Activated naive CD4-positive, alpha-beta T cell treated with Interleukin-2 at 50 U/mL for 16 hours (primary cell): ENCODE measurements at regions not wholly inside any gene's neighbourhood (a gene's known extent, or its start where the extent isn't known, plus 50 kb on each side); places are given as distances from the start of the nearest gene placed in this dataset.
"Not testable (repeated sequence)": the region's sequence is repeated elsewhere in the genome, so short reads cannot be mapped to it uniquely, and the experiment has no call there.

Experiments used
- DNase-seq: peaks from one replicate; pipeline ENCODE4 v3.0.0-alpha.2; 2020

DNA sequence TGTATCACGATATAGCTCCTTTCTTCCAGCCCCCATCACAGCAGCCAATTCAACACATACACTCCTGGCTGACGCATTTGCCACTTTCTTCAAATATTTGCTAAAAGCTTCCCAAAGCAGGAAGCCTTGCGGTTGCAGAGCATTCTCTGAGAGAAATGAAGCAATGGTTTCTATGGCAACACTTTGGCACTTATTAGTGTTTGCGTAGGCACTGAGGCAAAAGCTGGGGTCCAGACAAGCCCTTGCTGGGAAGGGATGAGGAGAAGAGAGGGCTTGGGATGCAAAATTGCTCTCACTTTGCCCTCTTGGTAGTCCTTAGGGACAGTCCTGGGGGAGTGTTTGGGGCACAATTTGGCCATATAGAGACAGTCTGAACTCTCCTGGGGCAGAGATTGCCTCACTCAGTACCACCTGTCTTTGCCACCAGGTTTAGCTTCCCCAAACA lies 55.0 kb upstream of the PAK3 start:
- DNase-seq: no peak

GRCh38 chrX:111040377-111041017 lies 55.5 kb upstream of the PAK3 start:
- no peak for DNase-seq

DNA sequence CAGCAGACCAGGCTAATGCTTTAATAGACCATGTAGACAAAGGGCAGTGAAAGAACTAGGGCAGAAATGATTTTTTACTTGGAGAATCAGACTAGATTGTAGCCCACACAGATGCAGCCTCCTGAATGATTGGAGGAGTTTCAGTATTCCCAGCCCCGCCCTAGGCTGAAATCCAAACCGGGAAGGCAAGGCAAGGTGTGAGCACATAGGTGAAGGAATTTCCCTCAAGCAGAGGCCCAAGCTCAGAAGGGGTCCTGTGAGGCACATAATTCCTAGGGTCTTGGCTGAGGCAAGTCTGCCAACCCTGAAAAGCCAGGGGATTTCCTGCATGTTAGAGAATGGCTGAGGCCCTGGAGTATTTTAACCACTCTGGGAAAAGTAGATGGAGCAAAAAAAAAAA lies 56.4 kb upstream of the PAK3 start:
- no peak for DNase-seq

DNA sequence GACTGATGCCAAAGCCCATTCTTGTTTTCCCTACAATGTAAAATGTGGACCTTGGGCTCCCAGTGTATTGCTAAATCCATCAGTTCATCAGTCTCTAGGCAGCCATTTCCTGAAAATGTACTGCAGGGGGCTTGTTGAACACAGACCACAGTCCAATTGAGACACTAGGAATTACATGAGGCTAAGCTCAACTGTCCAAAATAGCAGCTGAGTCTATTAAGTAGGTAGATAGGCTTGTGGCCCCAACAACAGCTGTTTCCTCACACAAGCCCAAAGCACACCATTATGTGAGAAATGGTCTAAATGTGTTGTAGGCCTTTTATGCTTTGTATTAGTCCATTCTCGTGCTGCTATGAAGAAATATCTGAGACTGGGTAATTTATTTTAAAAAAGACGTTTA lies 60.0 kb upstream of the PAK3 start:
- DNase-seq: no peak

DNA sequence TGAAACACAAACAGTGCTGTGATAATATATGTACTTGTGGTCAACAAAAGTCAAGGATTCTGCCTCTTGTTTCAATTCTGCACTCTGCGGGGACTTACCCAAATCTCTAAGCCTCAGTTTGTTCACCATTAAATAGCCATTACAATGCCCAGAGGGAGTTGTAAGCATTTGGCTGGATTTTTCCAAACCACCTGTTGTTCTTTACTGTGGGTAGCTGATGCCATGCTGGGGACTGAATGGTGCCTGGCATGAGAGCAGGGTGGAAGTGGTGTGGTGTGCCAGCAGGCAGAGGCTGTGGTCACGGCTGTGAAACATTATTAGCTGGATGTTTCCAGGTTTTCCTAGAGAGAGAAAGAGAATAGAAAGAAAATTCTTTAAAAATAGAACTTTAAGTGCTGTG lies 60.7 kb upstream of the PAK3 start:
- no peak for DNase-seq

DNA sequence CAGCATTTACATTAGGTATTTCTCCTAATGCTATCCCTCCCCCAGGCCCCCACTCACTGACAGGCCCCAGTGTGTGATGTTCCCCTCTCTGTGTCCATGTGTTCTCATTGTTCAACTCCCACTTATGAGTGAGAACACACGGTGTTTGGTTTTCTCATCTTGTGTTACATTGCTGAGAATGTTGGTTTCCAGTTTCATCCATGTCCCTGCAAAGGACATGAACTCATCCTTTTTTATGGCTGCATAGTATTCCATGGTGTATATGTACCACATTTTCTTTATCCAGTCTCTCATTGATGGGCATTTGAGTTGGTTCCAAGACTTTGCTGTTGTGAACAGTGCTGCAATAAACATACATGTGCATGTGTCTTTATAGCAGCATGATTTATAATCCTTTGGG lies 73.0 kb upstream of the PAK3 start:
- DNase-seq: not testable (repeated sequence)

DNA sequence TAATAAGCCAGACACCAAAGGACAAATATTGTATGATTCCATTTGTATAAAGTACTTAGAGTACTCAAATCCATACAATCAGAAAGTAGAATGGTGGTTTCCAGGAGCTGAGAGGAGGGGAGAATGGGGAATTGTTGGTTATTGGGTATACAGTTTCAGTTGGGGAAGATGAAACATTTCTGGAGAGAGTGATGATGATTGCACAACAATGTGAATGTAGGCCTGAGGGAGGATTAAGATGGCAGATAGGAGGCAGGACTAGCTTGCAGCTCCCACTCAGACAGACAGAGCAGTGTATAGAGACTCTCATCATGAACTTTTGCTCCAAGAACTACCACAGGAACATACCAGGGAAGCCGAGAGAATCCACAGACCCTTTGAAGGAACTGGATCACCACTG lies 75.7 kb upstream of the PAK3 start:
- DNase-seq: no peak

DNA sequence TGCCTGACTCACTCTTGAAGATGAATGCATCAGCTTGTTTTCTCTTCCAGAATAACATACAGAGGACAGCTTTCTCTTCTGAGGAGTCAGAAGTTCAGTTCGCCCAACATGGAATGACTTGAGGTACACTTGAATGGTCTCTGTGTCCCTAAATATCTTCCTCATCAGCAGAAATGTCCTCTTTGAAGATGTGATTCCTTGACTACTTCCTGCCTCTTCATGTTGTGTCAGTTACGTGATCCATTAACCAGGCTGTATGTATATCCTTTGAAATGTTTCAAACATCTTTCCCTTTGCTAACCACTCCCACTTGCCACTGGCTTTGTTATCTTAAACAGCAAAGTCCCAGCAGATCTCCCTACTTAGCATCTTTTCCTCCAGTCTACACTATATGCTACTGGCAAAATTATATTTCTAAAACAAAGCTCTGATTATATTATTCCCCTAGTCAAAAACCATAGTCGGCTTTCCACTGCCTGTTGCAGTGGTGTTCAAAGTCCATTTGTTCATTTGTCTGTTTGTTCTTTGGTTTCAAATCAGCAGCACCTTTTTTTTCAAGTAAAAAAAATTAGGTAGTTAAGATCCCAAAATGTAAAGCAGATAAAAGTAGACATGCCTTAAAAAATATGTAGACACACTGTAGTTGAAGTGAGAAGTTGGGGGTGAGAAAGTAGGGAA lies 82.1 kb upstream of the PAK3 start:
- no peak for DNase-seq

GRCh38 chrX:111010111-111010510 lies 85.9 kb upstream of the PAK3 start:
- DNase-seq: no peak

- DNase-seq: no peak
These were observed 86.7 kb upstream of the PAK3 start for GRCh38 chrX:111009256-111009655.

DNA sequence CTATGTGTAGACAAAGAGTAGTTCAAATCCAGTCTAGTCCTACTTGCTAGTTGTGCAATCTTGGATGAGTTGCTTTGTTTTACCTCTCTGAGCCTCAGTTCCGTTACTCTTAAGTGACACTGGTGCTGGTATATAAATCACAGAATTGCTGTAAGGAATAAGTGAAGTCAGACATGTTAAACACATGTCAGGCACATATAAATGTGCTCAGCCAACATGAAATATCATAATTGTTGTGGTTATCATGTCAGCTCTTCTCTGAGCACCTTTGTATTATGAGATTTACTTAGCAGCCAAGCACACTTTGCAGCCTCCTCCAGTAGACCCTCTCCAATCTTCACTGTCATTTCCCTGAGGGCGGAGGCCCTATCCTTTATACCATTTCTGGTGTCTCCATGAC lies 87.9 kb upstream of the PAK3 start:
- no peak for DNase-seq

DNA sequence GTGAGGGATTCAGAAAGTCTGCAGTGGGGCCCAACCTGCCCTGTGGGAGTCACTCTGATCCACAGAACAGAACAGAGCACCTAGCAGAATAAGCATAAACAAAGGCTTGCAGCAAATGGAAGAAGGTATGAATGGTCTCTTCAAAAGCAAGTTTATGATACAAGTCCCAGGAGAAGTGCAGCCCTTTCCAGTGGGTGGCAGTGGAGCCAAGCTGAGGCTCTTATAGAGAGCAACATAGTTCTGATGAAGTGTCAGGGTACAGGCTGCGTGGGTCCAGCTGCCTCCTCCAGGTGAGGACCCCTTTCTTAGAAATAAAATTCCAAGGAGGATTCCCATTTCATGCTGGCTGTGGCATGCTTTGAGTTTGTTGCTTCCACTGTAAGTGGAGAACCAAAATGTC lies 88.8 kb upstream of the PAK3 start:
- no peak for DNase-seq

GRCh38 chrX:111006116-111006515 lies 89.9 kb upstream of the PAK3 start:
- no peak for DNase-seq

- DNase-seq: no peak
These were observed 90.8 kb upstream of the PAK3 start for GRCh38 chrX:111005166-111005565.

- no peak for DNase-seq
These were observed 92.9 kb upstream of the PAK3 start for GRCh38 chrX:111003118-111003517.

DNA sequence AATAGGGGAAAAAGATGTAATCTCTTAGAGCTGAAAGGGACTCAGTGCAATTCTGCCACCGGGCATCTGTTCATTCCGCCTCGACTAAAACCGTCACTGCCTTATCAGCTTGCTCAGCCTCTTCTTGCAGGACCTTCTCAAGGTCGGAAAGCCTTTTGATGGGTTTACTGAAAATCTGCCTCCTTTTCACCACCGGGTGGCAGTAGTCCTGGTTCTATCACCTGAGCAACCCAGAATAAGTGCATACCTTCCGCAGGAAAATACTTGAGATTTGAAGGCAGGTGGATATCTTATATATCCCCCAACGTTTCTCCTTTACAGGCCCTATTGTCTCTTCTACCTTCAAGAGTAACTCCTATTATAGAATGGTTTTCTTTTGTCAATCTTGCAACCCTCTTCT lies 103.4 kb upstream of the PAK3 start:
- DNase-seq: peak; percentile 20

GRCh38 chrX:110989869-110990268 lies 106.1 kb upstream of the PAK3 start:
- DNase-seq: no peak

DNA sequence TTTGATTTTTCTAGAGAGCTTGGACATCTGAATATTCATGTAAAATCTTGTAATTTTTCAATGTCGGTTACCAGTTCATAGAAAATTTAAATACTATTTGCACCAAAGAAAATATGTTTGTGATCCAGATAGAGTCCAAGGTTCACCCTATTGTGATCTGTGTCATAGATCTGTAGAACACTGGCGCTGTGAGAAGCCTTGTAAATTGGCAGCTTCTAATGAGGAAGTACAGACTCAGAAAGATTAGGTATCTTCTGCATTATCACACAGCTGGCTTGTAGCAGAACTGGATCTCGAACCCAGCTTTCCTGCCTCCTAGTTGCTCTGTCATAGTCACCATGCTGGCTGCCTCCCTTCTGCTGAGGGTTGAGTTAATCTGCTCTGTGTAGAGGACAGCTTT lies 106.5 kb upstream of the PAK3 start:
- DNase-seq: no peak

DNA sequence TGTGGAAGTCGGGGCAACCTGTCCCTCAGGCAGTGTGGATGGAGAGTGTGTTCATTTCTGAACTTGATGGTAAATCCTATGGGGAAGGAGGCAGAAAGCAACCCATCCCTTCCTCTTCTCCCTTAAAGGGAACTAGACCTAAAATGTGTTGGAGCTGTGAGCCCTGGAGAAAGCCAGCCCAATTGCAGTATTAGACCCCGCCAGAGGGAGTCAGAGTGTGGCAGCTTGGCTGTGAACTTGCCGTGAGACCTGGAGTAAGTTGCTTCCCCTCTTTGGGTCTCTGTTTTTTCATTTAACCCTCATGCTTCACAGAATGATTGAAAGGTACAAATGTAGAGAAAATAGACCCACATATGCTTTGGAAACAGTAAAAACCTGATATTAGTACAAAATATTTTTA lies 108.7 kb upstream of the PAK3 start:
- no peak for DNase-seq

- no peak for DNase-seq
These were observed 110.5 kb upstream of the PAK3 start for GRCh38 chrX:110985470-110985869.

DNA sequence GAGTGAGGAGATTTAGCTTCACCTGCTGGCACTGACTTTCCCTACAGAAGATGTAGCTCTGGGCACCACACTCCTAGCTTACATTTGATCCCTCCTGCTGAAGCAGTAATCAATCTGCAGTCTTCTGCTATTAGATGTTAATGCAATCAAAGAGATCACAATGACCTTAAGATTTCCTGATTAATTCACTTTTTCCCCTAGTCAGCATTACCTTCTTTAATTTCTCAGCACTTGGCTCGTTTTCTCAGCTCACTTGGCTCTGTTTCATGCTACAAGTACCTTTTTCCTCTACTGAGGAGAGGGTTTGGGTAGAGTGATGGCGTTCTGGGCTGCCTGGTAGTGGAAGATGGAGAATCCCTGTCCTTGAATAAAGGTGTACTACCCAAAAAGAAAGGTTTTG lies 113.0 kb upstream of the PAK3 start:
- no peak for DNase-seq

GRCh38 chrX:110966839-110967238 lies 129.2 kb upstream of the PAK3 start:
- DNase-seq: no peak

DNA sequence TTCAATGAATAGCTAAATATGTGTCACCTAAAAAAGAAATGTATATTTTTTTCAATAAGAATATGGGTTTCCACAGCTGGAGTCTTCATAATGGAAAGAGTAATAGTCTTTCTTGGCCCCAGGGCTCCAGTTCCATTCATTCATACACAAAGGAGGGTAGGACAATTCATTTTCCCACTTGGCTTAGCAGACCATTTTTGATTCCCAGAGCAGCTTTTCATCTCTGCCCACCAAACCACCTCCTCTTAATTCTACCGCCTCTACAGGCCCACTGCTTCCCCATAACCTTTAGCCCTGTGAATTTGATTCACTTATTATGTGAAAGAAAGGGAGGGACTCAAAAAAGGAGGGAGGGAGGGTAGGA lies 129.9 kb upstream of the PAK3 start:
- DNase-seq: no peak

DNA sequence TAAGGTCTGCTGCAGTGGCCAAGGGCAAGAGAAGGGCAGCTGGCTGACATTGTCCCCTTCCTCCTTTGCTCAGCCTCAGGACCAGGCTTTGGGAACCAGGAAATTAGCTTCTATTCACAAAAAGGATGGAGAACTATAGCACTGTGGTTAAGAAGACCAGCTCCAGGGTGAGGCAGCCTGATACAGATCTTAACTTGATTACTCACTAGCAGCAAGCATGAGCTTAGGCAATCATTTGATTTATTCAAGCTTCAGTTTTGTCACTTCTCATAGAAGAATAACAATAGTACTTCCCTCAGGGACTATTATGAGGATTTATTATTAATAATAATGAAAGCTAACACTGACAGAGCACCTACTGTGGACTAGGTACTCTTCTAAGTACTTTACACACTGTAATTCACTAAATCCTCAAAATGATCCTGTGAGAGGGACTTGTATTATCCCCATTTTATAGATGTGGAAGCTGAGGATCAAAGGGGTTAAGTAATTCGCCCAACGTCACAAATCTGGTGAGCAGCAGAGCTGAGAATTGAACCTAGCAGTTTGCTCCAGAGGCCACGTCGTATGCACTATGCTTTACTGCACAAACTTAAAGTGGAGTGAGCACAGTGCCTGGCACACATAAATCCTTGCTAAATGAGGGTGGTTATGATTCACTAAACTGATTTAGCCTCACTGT lies 130.4 kb upstream of the PAK3 start:
- DNase-seq: no peak

- DNase-seq: no peak
These were observed 131.2 kb upstream of the PAK3 start for GRCh38 chrX:110964786-110965185.
